Esophagus squamous epithelium (tissue), 4 donors: ENCODE measurements at regions not wholly inside any gene's neighbourhood (a gene's known extent, or its start where the extent isn't known, plus 50 kb on each side); places are given as distances from the start of the nearest gene placed in this dataset.

ENCODE experiments used
- CTCF ChIP-seq, 6 experiments: fragments of 450-650 bp in 4 of 6; fragments of 200-600 bp in 2 of 6; sonication (generic) in 2 of 6; IDR thresholded peaks; one replicate each; pipeline ENCODE4 v1.5.1; 2016 to 2019; ENCODE audit warnings: antibody characterized with exemption in 6 of 6, mild to moderate bottlenecking in 4 of 6, moderate library complexity in 4 of 6
- POLR2A ChIP-seq, 4 donors: fragments of 450-650 bp; IDR thresholded peaks; one replicate each; pipeline ENCODE4 v1.6.1; 2017; ENCODE audit warnings: antibody characterized with exemption in 4 of 4, mild to moderate bottlenecking in 4 of 4, moderate library complexity in 3 of 4

- TF ChIP-seq CTCF (IDR thresholded peaks at IDR 0.05) (peak; percentile 21 to 67 (median 44)), POLR2A (IDR thresholded peaks at IDR 0.05) (no peak)
These were observed 62.2 kb upstream of the DDR1 start for GRCh38 chr6:30821862-30822784.
